ENCODE measurements at regions not wholly inside any gene's neighbourhood (a gene's known extent, or its start where the extent isn't known, plus 50 kb on each side); places are given as distances from the start of the nearest gene placed in this dataset.
"Not testable (repeated sequence)": the region's sequence is repeated elsewhere in the genome, so short reads cannot be mapped to it uniquely, and the experiment has no call there.

GRCh38 chr4:107389965-107390364 is 330.1 kb downstream of the PAPSS1 start:
- DNase-seq, result no peak

DNA sequence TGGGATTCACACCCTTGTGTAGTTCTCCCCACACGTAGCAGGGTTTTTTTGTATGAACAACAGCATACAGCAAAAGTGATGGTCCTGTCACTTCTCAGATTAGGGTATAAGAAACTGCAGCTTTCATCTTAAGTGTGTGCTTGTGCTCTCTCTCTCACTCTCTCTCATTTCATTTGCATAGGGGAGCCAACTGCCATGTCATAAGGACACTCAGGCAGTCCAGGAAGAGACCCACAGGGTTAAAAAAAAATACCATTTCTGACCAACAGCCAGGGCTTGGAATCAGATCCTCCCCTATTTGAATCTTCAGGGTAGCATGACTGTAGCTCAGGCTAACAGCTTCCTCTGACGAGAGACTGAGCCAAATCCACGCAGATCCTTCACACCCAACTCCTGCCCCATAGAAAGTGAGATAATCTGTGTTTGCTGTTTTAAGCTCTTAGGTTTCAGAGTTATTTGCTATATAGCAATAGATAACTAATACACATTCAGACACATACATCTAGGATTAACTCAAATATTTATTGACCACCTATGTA is 331.2 kb downstream of the PAPSS1 start:
- no peak for DNase-seq

DNA sequence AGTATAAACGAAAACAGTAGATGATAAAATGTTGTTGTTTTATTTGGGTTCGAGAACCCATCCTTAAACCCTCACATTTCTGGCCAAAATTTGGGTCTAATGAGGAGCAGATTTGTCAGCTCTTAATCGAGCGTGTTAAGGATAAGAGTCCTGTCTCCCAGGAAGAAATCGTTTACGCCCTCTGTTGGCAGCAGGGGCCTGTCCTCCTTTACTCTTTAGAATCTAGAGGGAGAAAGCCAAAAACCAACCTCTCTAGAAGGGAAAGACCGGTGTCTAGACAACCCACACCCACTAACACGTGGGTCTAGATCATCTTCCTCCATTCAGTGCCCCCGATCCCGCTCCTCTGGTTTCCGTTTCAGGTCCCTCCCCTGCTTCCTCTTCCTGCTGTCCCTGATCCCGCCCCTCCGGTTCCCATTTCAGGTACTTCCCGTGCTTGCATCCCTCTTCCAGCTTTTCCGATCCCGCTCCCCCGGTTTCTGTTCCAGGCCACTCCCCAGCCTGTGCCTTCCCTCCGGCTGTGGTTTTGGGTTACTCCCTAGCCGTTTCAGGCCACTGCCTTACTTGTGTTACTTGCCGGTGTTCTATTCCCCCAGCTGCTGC is 339.1 kb downstream of the PAPSS1 start:
- DNase-seq, result no peak

DNA sequence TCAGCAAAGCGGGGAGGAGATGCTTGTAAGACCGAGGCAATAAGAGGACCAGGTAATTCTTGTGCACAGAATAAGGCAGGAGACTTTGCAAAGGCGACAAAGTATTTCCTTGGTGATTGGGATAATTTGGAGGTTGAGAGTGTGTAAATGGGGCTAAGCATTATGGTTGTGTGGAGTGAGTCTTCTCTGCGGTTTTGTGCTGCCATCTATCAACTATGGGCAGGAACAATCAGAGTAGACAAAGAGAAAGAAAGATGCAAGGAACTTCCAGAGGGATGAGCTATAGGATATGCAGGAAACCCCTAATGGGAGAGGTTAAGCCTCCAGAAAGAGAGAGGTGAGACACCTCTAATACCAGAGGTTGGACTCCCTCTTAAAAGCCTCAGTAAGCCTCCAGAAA is 339.8 kb downstream of the PAPSS1 start:
- DNase-seq, result no peak

GRCh38 chr4:107379054-107379869 is 340.8 kb downstream of the PAPSS1 start:
- no peak for DNase-seq

DNA sequence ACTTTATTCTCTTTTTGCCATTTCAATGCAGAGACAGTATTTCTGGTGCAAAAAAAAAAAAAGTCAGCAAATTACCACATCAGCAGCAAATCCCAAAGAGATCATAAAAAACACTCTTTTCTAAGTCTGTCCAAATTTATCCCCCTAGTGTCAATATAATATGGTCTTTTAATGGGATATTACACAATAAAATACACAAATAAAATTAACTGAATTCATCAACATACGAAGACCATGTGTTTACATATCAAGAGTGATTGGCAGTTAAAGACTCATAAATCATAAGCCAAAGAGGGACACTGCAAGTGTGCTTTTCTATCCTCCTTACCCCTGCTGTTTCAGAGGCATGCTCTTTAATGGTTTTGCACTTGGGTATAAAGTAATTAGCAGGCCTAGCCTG is 340.2 kb upstream of the DKK2 start:
- DNase-seq, result no peak

DNA sequence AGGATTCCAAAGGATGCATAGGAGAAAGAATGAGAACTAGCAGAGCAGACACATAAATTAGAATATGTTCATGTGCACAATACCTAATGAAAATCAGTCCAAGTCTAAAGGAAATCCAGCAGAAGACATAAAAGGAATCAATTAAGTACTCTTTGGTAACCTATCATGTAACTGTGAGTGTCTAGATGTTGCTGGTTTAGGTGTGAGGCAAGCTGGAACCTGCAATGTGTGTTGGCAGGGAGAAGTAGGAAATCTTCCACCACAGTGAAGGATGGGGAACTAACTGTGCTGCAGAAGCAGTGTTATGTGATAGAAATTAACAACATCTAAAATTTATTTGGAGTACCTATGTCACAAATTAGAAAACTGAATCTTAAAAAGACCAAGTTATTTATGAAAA is 330.8 kb upstream of the DKK2 start:
- DNase-seq, result no peak

GRCh38 chr4:107366016-107366735 is 330.1 kb upstream of the DKK2 start:
- DNase-seq, result no peak

GRCh38 chr4:107363125-107363524 is 327.0 kb upstream of the DKK2 start:
- DNase-seq, result no peak

GRCh38 chr4:107359208-107359607 is 323.1 kb upstream of the DKK2 start:
- DNase-seq, result no peak

DNA sequence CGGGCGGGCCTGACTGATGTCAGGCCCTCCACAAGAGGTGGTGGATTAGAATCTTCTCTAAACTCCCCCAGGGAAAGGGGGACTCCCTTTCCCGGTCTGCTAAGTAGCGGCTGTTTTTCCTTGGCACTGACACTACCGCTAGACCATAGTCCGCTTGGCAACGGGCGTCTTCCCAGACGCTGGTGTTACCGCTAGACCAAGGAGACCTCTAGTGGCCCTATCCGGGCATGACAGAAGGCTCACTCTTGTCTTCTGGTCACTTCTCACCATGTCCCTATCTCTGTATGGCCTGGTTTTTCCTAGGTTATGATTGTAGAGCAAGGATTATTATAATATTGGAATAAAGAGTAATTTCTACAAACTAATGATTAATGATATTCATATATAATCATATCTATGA is 318.2 kb upstream of the DKK2 start:
- DNase-seq, result peak; percentile 27

- no peak for DNase-seq
These were observed 315.1 kb upstream of the DKK2 start for GRCh38 chr4:107351196-107351595.

DNA sequence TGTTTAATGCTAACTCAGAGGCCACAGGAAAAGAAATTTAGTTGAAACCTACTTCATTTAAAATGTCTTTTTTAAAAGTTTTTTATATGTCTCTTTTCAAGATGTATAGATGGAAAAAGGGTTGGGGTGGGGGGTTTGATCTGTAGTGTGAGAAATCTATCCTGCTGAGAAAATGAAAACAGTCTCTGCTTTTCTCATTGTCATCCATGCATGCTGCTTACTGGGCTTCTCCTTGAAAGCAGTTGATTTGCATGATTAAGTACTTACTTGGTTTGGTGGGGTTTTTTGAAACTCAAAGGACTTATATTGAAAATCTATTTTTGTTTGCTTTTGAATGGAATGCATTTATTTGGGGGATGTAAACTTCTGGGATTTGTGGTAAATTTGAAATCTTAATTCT is 313.6 kb upstream of the DKK2 start:
- DNase-seq, result no peak

GRCh38 chr4:107349266-107349665 is 313.2 kb upstream of the DKK2 start:
- DNase-seq, result no peak

DNA sequence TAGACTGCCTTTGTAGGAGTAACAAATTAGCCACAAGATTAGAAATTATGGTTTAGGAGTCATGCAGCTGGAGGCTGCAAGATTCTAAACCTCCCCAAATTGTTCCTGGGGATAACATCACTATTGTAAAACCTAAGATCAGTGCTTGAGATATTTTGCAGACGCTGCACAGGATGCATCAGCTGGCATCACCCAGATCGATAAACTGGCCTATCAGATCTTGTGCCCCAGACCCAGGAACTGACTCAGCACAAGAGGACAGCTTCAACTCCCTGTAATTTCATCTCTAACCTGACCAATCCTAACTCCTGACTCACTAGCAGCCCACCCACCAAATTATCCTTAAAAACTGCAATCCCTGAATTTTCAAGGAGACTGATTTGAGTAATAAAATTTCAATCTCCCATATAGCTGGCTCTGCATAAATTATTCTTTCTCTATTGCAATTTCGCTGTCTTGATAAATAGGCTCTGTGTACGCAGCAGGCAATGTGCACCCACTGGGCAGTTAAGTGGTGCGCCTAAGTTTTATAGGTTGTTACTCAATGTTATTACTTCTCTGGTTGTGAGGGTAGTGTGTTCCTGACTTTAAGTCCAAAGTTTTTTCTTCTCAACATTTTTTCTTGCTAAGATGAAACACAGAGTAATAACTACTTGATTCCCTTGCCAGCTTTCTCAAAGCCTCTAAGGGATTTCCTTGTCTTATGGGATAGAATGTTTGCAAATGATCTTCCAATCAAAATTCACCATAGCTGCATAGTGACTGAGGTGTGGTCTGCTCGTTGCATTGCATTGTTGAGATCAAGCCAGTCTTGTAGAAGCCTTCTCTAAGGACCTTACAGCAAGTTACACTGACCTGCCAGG is 312.3 kb upstream of the DKK2 start:
- DNase-seq, result no peak

DNA sequence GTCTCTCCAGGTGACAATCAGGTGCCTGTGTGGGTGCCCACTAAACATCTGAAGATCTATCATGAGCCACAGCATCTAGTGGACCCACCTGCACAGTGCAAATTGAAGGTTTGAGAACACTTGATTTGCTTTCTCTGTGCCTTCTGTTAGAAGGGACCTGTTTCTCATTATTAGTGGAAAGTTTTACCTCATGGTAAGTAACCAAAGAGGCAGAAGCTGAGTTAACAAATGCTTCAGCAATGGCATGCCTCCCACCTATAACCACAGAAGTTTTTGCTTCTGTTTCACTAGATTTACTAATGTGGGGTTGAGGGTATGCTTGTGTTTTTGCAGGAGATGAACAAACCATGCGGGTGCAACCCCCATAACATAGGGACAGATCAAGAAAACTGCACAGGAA is 297.4 kb upstream of the DKK2 start:
- DNase-seq, result no peak

DNA sequence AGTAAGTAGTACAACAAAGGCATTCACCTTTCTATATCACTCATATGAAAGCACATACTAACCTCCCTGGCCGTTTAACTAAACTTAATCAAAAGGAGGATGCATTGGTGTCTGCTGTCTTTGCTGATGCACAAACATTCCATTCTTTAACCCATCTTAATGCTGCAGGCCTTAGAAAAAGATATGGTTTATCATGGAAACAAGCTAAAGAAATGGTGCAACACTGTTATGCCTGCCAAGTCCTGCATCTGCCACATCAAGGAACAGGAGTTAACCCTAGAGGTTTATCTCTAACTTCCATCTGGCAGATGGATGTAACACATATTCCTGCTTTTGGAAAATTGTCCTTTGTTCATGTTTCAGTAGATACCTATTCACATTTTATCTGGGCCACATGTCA is 296.5 kb upstream of the DKK2 start:
- DNase-seq, result not testable (repeated sequence)

DNA sequence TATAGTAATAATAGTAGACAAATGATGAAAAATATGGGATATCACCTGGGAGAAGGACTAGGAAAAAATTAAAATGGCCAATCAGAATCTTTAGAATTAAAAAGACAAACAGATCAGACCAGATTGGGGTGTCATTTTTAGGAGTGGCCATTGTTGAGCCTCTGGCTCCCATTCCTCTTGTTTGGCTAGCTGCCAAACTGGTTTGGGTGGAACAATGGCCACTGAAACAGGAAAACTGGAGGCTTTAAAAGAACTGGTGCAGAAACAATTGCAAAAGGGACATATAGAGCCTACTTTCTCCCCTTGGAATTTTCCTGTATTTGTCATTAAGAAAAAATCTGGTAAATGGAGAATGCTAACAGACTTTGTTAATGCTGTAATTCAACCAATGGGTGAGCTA is 294.8 kb upstream of the DKK2 start:
- no peak for DNase-seq

DNA sequence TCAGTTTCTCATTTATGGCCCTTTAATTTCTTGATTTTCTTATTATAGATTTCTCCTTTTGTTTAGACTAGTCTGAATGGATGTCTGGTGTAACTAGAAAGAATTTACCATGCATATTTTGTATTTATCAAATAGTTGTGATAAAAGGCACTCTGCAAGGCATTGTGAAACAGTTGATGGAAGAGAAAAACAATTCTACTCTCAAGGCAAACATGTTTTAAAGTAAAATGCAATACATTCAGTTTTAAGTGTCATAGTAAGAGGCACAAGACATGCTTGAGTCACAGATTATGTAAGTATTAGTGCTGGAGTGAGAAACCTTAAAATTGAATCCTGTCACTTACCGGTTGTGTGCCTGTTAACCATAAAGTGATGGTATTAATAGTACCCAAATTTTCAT is 283.3 kb upstream of the DKK2 start:
- no peak for DNase-seq

DNA sequence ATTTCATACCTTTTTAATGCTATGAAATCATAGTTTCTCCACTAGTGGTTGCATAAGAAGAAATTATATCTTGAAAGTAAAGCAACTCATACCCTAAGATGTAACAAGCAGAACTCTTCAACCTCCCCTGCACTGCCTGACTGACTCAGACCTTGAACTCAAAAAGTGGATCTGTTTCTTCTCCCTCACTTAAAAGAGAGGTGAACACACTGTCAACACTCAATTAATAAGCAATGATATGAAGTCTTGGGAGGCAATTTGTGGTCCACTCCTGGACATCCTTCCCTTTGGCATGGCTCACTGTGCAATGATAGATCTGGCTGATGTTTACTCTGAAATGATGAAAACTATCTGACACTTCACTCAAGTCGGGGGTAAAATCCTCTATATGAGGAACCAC is 282.0 kb upstream of the DKK2 start:
- no peak for DNase-seq

DNA sequence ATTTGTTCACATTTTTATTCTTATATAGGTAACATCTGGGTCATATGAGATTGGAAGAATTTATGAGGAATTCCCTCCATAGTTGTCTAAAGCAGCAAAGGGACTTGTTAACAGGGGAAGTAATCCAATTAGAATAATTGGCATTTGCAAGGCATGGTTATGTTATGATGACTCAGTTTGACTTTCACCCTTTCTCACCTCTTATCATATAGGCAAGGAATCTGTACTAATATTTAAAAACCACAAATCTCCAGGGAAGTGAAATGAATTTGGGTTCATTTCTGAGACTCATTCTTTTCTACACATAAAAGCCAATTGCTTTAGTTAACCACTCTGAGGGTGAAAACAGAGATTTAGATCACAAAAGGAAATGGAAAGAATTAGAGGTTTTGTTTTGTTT is 281.5 kb upstream of the DKK2 start:
- DNase-seq, result no peak

DNA sequence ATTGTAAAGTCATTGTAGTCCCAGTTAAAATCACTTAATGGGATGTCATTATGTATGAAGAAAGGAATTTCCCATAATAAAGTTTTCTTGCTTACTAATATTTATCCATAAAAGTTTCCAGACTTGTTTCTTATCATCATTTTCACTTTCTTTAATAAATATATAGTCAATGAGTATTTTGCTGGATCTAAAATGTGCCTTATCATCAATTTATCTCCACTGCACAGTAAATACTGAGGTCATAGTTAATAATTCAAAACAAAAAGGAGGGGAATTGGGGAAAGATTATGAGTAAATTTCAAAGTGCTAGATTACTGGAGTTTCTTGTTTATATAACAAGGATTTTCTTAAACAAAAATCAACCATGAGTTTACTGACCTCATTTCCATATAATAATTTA is 279.5 kb upstream of the DKK2 start:
- no peak for DNase-seq

DNA sequence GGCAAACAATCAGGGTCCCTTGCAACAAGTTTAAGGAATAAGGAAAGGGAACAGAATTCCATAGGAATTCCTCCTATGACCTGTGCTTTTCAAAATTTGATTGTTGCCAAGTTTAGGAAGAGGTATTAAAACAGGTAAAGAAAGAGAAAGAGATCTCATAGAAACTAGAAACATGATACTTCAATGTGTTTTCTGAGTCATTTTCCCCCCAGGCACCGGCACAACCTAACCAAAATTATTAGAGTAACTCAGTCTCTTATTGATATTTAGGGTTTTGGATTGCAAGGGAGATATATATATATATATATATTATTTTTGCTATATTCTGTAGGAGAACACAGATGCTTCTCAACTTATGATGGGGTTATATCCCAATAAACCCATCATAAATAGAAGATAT is 278.0 kb upstream of the DKK2 start:
- DNase-seq, result no peak
